ENCODE measurements at regions not wholly inside any gene's neighbourhood (a gene's known extent, or its start where the extent isn't known, plus 50 kb on each side); places are given as distances from the start of the nearest gene placed in this dataset.
"Not testable (repeated sequence)": the region's sequence is repeated elsewhere in the genome, so short reads cannot be mapped to it uniquely, and the experiment has no call there.

DNA sequence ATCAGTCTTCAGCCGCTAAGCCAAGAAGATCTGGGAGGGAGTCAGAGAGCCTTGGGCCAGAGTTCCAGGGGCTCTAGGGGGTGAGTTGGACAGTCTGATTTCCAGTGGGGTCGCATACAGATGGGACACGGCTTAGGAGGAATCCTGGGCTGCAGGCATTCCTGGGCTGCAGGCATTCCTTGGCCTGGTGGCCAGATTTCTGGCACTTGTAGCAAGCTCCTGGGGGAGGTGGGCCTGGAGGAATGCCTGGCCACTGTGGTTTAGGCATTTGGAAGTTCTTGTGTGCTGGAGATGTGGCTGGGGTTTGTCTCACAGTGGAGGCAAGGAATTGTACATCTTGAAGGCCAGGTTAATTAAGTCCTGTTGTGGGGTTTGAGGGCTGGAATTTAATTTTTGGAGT, 165.4 kb upstream of the JADE1 start:
- TF ChIP-seq, protein P1, sequence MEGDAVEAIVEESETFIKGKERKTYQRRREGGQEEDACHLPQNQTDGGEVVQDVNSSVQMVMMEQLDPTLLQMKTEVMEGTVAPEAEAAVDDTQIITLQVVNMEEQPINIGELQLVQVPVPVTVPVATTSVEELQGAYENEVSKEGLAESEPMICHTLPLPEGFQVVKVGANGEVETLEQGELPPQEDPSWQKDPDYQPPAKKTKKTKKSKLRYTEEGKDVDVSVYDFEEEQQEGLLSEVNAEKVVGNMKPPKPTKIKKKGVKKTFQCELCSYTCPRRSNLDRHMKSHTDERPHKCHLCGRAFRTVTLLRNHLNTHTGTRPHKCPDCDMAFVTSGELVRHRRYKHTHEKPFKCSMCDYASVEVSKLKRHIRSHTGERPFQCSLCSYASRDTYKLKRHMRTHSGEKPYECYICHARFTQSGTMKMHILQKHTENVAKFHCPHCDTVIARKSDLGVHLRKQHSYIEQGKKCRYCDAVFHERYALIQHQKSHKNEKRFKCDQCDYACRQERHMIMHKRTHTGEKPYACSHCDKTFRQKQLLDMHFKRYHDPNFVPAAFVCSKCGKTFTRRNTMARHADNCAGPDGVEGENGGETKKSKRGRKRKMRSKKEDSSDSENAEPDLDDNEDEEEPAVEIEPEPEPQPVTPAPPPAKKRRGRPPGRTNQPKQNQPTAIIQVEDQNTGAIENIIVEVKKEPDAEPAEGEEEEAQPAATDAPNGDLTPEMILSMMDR (IDR thresholded peaks at IDR 0.05; ENCODE audit: low read length), result not testable (repeated sequence)
- TF ChIP-seq EZH2 (IDR thresholded peaks at IDR 0.05; ENCODE audit: borderline replicate concordance, low read length), result not testable (repeated sequence)
